ENCODE measurements at regions not wholly inside any gene's neighbourhood (a gene's known extent, or its start where the extent isn't known, plus 50 kb on each side); places are given as distances from the start of the nearest gene placed in this dataset.

DNA sequence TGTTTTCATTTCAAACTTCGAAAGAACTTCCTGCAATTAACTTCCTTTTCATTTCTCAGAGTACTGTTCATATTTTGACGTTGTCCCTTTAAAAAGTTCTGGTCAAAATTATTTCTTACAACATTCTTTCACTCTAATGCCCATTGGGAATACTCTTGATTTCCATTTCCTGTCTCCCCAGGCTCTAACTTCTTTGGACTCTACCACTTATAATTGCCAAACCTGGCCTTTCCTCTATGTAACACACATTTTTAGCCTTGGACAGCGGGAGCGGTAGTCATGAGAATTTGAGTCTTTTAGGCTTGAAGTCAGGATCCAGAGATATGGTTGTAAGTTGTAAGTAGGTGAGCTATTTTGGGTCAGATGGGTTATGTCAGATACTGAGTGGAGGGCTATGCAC lies 163.5 kb upstream of the SPRY2 start:
- no peak for TF ChIP-seq SUZ12 (IDR thresholded peaks at IDR 0.05)
- TF ChIP-seq HDGF (IDR thresholded peaks at IDR 0.05; ENCODE audit: borderline replicate concordance), result no peak
- TF ChIP-seq ELF4 (IDR thresholded peaks at IDR 0.05), result no peak
- no peak for TF ChIP-seq L3MBTL2 (conservative IDR thresholded peaks at IDR 0.05)
- no peak for TF ChIP-seq ARNT (IDR thresholded peaks at IDR 0.05)
- TF ChIP-seq SP1 (IDR thresholded peaks at IDR 0.05), result no peak
- TF ChIP-seq FOXM1 (IDR thresholded peaks at IDR 0.05; ENCODE audit: borderline replicate concordance), result no peak
- no peak for TF ChIP-seq PKNOX1 (IDR thresholded peaks at IDR 0.05)
- TF ChIP-seq ZNF384 (IDR thresholded peaks at IDR 0.05), result no peak
- no peak for TF ChIP-seq CTBP1 (IDR thresholded peaks at IDR 0.05; ENCODE audit: borderline replicate concordance)
- no peak for TF ChIP-seq NFRKB (IDR thresholded peaks at IDR 0.05)
